ENCODE measurements at regions not wholly inside any gene's neighbourhood (a gene's known extent, or its start where the extent isn't known, plus 50 kb on each side); places are given as distances from the start of the nearest gene placed in this dataset.

- H3K36me3 ChIP-seq, result no peaks in the 10 kb centered on the region
- no peak overlapping the region for H3K4me3 ChIP-seq
- 50 to 67% methylated on average over 1 to 2 of the region's 2 CpGs for WGBS, 2 donors (ENCODE audit: low coverage in 1 of 2)
- in situ Hi-C loops (cut with MboI; ENCODE audit: low pct_ligation_motif_present in 1 of 4, low pct_unique_long_range_greater_than_20kb in 1 of 4, low sequenced_read_pairs in 3 of 4) (no loop called here), intact Hi-C loops (cut with DNase I; ENCODE audit: low total_unique reads) (no loop called here)
- H3K9me3 ChIP-seq, result no peaks in the 10 kb centered on the region
- H3K27ac ChIP-seq, result no peak overlapping the region
- no peaks in the 10 kb centered on the region for H3K27me3 ChIP-seq
- no peaks in the 10 kb centered on the region for H3K4me1 ChIP-seq
- DNase-seq, result no peak
- no peak for TF ChIP-seq POLR2A (IDR thresholded peaks at IDR 0.05)
- no peak for TF ChIP-seq POLR2AphosphoS5 (IDR thresholded peaks at IDR 0.05)
- TF ChIP-seq, protein P1, sequence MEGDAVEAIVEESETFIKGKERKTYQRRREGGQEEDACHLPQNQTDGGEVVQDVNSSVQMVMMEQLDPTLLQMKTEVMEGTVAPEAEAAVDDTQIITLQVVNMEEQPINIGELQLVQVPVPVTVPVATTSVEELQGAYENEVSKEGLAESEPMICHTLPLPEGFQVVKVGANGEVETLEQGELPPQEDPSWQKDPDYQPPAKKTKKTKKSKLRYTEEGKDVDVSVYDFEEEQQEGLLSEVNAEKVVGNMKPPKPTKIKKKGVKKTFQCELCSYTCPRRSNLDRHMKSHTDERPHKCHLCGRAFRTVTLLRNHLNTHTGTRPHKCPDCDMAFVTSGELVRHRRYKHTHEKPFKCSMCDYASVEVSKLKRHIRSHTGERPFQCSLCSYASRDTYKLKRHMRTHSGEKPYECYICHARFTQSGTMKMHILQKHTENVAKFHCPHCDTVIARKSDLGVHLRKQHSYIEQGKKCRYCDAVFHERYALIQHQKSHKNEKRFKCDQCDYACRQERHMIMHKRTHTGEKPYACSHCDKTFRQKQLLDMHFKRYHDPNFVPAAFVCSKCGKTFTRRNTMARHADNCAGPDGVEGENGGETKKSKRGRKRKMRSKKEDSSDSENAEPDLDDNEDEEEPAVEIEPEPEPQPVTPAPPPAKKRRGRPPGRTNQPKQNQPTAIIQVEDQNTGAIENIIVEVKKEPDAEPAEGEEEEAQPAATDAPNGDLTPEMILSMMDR (IDR thresholded peaks at IDR 0.05), result no peak
- no peak for TF ChIP-seq EP300 (IDR thresholded peaks at IDR 0.05; ENCODE audit: low read depth)
Measured at GRCh38 chrX:28303486-28303885, 283.8 kb upstream of the IL1RAPL1 start.

DNA sequence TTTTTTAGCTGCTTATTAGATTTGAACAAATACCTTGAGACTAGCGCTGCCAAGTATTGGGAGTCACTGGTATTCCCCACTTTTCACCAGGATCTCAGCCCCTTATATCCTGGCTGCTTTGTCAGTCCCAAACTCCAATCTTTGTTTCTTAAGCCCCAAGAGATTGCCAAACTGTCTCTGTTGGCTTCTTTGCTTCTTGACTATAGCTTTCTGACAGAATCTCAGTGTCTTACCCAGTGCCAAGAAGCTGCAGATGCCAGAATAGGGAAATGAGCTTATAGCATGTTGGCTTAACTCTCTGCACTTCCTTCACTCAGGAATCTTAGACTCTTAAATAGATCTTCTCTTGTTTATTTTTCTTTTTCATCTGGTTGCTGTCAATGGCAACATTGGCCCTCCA is 297.5 kb upstream of the DCAF8L1 start:
- TF ChIP-seq POLR2AphosphoS5 (IDR thresholded peaks at IDR 0.05) (no peak), POLR2A (IDR thresholded peaks at IDR 0.05) (no peak), EP300 (IDR thresholded peaks at IDR 0.05; ENCODE audit: low read depth) (no peak)
- TF ChIP-seq, protein P1 (IDR thresholded peaks at IDR 0.05), result no peak
- no peak for DNase-seq
- 82% methylated on average over 1 of the region's 1 CpG; no CpG with 5 or more reads in 1 of the 2 donors for WGBS, 2 donors (ENCODE audit: low coverage in 1 of 2)
- Histone ChIP-seq H3K9me3 (no peaks in the 10 kb centered on the region), H3K27ac (no peak overlapping the region), H3K36me3 (no peaks in the 10 kb centered on the region), H3K4me3 (no peak overlapping the region), H3K27me3 (no peaks in the 10 kb centered on the region), H3K4me1 (no peaks in the 10 kb centered on the region)
- intact Hi-C loops (cut with DNase I; ENCODE audit: low total_unique reads), result no loop called here
- in situ Hi-C loops (cut with MboI; ENCODE audit: low pct_ligation_motif_present in 1 of 4, low pct_unique_long_range_greater_than_20kb in 1 of 4, low sequenced_read_pairs in 3 of 4), result no loop called here

DNA sequence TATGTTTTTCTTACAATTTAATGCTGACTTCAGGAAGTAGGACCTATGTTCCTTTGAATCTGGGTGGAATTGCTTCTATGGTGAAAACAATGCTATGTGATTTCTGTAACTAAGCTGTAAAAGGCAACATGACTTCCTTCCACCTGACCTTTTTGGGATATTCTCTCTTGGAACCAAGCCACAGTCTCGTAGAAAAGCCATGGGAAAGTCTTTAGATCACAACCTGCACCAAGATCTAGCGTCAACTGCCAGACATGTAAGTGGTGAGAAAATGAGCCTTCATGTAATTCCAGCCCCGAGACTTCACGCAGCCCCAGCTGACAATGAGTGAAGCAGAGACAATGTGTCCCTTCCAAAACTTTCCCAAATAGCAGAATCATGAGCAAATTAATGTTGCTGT is 297.0 kb upstream of the DCAF8L1 start:
- Histone ChIP-seq H3K27ac (no peak overlapping the region), H3K36me3 (no peaks in the 10 kb centered on the region), H3K4me3 (no peak overlapping the region), H3K9me3 (no peaks in the 10 kb centered on the region), H3K27me3 (no peaks in the 10 kb centered on the region), H3K4me1 (no peaks in the 10 kb centered on the region)
- intact Hi-C loops (cut with DNase I; ENCODE audit: low total_unique reads) (no loop called here), in situ Hi-C loops (cut with MboI; ENCODE audit: low pct_ligation_motif_present in 1 of 4, low pct_unique_long_range_greater_than_20kb in 1 of 4, low sequenced_read_pairs in 3 of 4) (no loop called here)
- WGBS, 2 donors (ENCODE audit: low coverage in 1 of 2), result 41% methylated on average over 4 of the region's 4 CpGs; no CpG with 5 or more reads in 1 of the 2 donors
- TF ChIP-seq POLR2A (IDR thresholded peaks at IDR 0.05), result no peak
- TF ChIP-seq, protein P1 (IDR thresholded peaks at IDR 0.05), result no peak
- DNase-seq, result no peak

DNA sequence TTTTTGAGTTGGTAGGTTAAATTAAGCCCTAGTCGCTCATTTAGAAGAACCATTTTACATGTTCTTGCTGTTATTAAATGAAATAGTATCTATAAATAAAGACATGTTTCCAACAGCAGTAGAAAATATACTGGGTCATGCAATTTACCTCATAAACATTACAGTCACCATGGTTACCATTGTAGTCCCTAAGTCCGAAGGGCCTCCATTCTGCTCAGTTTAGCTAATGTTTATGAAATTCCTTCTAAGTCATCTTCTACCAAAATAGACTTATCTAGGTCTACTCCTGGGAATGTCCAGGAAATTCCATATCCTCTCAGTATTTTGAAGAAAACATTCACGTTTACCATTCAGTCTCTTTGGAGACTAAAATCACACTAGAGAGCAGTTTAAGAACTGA is 292.5 kb upstream of the DCAF8L1 start:
- intact Hi-C loops (cut with DNase I; ENCODE audit: low total_unique reads), result no loop called here
- no peaks in the 10 kb centered on the region for H3K36me3 ChIP-seq
- in situ Hi-C loops (cut with MboI; ENCODE audit: low pct_ligation_motif_present in 1 of 4, low pct_unique_long_range_greater_than_20kb in 1 of 4, low sequenced_read_pairs in 3 of 4), result no loop called here
- TF ChIP-seq POLR2A (IDR thresholded peaks at IDR 0.05), result no peak
- TF ChIP-seq EP300 (IDR thresholded peaks at IDR 0.05; ENCODE audit: low read depth), result no peak
- no peak for TF ChIP-seq POLR2AphosphoS5 (IDR thresholded peaks at IDR 0.05)
- TF ChIP-seq, protein P1 (IDR thresholded peaks at IDR 0.05), result no peak
- no peak overlapping the region for H3K4me3 ChIP-seq
- DNase-seq, result no peak
- H3K4me1 ChIP-seq, result no peaks in the 10 kb centered on the region
- 43 to 59% methylated on average over 2 to 3 of the region's 3 CpGs for WGBS, 2 donors (ENCODE audit: low coverage in 1 of 2)
- no peak overlapping the region for H3K27ac ChIP-seq
- H3K9me3 ChIP-seq, result no peaks in the 10 kb centered on the region
- H3K27me3 ChIP-seq, result no peaks in the 10 kb centered on the region

Measured in transverse colon (tissue), 4 donors.